ACC112 (cell line): ENCODE measurements at regions not wholly inside any gene's neighbourhood (a gene's known extent, or its start where the extent isn't known, plus 50 kb on each side); places are given as distances from the start of the nearest gene placed in this dataset.

Experiments used
- H2AFZ ChIP-seq: fragments of 200-600 bp; sonication (generic); one replicate; pipeline ENCODE4 v1.6.0; 2017; ENCODE audit warnings: antibody characterized with exemption, low read length; ENCODE audit not compliant: unreplicated experiment
- H3K27ac ChIP-seq: fragments of 200-600 bp; sonication (generic); 2 replicates; pipeline ENCODE4 v1.5.1; 2014; ENCODE audit warnings: low read depth, mild to moderate bottlenecking, antibody characterized with exemption, low read length, moderate library complexity
- H3K27me3 ChIP-seq: fragments of 200-600 bp; sonication (generic); 2 replicates; pipeline ENCODE4 v1.6.1; 2014; ENCODE audit warnings: mild to moderate bottlenecking, antibody characterized with exemption, low read length, moderate library complexity, mixed read lengths; ENCODE audit not compliant: insufficient read depth
- H3K36me3 ChIP-seq: fragments of 200-600 bp; sonication (generic); 2 replicates; pipeline ENCODE4 v1.6.1; 2016; ENCODE audit warnings: mild to moderate bottlenecking, antibody characterized with exemption, low read length, moderate library complexity, mixed read lengths; ENCODE audit not compliant: insufficient read depth
- H3K4me1 ChIP-seq: fragments of 200-600 bp; sonication (generic); one replicate; pipeline ENCODE4 v1.6.1; 2016; ENCODE audit warnings: low read length, mixed read lengths; ENCODE audit not compliant: insufficient read depth, unreplicated experiment, control insufficient read depth
- H3K4me3 ChIP-seq: fragments of 200-600 bp; sonication (generic); 2 replicates; pipeline ENCODE4 v1.5.1; 2014; ENCODE audit warnings: mild to moderate bottlenecking, low read depth, low read length
- H3K79me2 ChIP-seq: fragments of 200-600 bp; sonication (generic); one replicate; pipeline ENCODE4 v1.6.0; 2016; ENCODE audit warnings: low read length; ENCODE audit not compliant: control insufficient read depth, unreplicated experiment, insufficient read depth

GRCh38 chr5:164951570-164951969 lies 1446.2 kb downstream of the MAT2B start:
- no peaks in the 10 kb centered on the region for H3K27me3 ChIP-seq
- H3K4me1 ChIP-seq: no peaks in the 10 kb centered on the region
- no peaks in the 10 kb centered on the region for H3K79me2 ChIP-seq
- no peak overlapping the region for H3K27ac ChIP-seq
- H3K4me3 ChIP-seq: no peak overlapping the region
- no peak overlapping the region for H2AFZ ChIP-seq
- H3K36me3 ChIP-seq: no peaks in the 10 kb centered on the region

GRCh38 chr5:164958688-164959087 lies 1453.3 kb downstream of the MAT2B start:
- H3K4me3 ChIP-seq: no peak overlapping the region
- no peaks in the 10 kb centered on the region for H3K36me3 ChIP-seq
- no peak overlapping the region for H2AFZ ChIP-seq
- no peaks in the 10 kb centered on the region for H3K4me1 ChIP-seq
- no peaks in the 10 kb centered on the region for H3K27me3 ChIP-seq
- no peaks in the 10 kb centered on the region for H3K79me2 ChIP-seq
- no peak overlapping the region for H3K27ac ChIP-seq

GRCh38 chr5:164959761-164960160 lies 1454.3 kb downstream of the MAT2B start:
- no peaks in the 10 kb centered on the region for H3K4me1 ChIP-seq
- H3K79me2 ChIP-seq: no peaks in the 10 kb centered on the region
- no peaks in the 10 kb centered on the region for H3K36me3 ChIP-seq
- H2AFZ ChIP-seq: no peak overlapping the region
- no peak overlapping the region for H3K27ac ChIP-seq
- H3K27me3 ChIP-seq: no peaks in the 10 kb centered on the region
- H3K4me3 ChIP-seq: no peak overlapping the region

GRCh38 chr5:164962329-164962961 lies 1457.0 kb downstream of the MAT2B start:
- Histone ChIP-seq H3K4me3 (no peak overlapping the region), H3K27me3 (no peaks in the 10 kb centered on the region), H2AFZ (no peak overlapping the region), H3K4me1 (no peaks in the 10 kb centered on the region), H3K79me2 (no peaks in the 10 kb centered on the region), H3K27ac (no peak overlapping the region), H3K36me3 (no peaks in the 10 kb centered on the region)

- H3K36me3 ChIP-seq: no peaks in the 10 kb centered on the region
- H2AFZ ChIP-seq: no peak overlapping the region
- H3K4me1 ChIP-seq: no peaks in the 10 kb centered on the region
- H3K4me3 ChIP-seq: no peak overlapping the region
- H3K27ac ChIP-seq: no peak overlapping the region
- H3K27me3 ChIP-seq: no peaks in the 10 kb centered on the region
- H3K79me2 ChIP-seq: no peaks in the 10 kb centered on the region
Observed at GRCh38 chr5:164966611-164967010, 1461.2 kb downstream of the MAT2B start.

GRCh38 chr5:164967354-164967753 lies 1461.9 kb downstream of the MAT2B start:
- Histone ChIP-seq H2AFZ (no peak overlapping the region), H3K4me1 (no peaks in the 10 kb centered on the region), H3K36me3 (no peaks in the 10 kb centered on the region), H3K27ac (no peak overlapping the region), H3K79me2 (no peaks in the 10 kb centered on the region), H3K4me3 (no peak overlapping the region), H3K27me3 (no peaks in the 10 kb centered on the region)

GRCh38 chr5:164972973-164973372 lies 1467.6 kb downstream of the MAT2B start:
- H3K4me3 ChIP-seq: no peak overlapping the region

GRCh38 chr5:164975986-164976385 lies 1470.6 kb downstream of the MAT2B start:
- Histone ChIP-seq H3K4me1 (no peaks in the 10 kb centered on the region), H3K36me3 (no peaks in the 10 kb centered on the region), H3K79me2 (no peaks in the 10 kb centered on the region), H3K27me3 (no peaks in the 10 kb centered on the region), H3K4me3 (no peak overlapping the region), H3K27ac (no peak overlapping the region), H2AFZ (no peak overlapping the region)

More at GRCh38 chr5:164972973-164973372, 1467.6 kb downstream of the MAT2B start:
- Histone ChIP-seq H3K27me3 (no peaks in the 10 kb centered on the region), H3K79me2 (no peaks in the 10 kb centered on the region), H3K36me3 (no peaks in the 10 kb centered on the region), H2AFZ (no peak overlapping the region), H3K27ac (no peak overlapping the region), H3K4me1 (no peaks in the 10 kb centered on the region)

GRCh38 chr5:164980480-164980879 lies 1475.1 kb downstream of the MAT2B start:
- Histone ChIP-seq H3K4me1 (no peaks in the 10 kb centered on the region), H3K27me3 (no peaks in the 10 kb centered on the region), H2AFZ (no peak overlapping the region), H3K36me3 (no peaks in the 10 kb centered on the region), H3K79me2 (no peaks in the 10 kb centered on the region), H3K4me3 (no peak overlapping the region), H3K27ac (no peak overlapping the region)

GRCh38 chr5:164998142-164998541 lies 1492.7 kb downstream of the MAT2B start:
- Histone ChIP-seq H2AFZ (no peak overlapping the region), H3K4me3 (no peak overlapping the region), H3K27me3 (no peaks in the 10 kb centered on the region), H3K36me3 (no peaks in the 10 kb centered on the region), H3K27ac (no peak overlapping the region), H3K79me2 (no peaks in the 10 kb centered on the region), H3K4me1 (no peaks in the 10 kb centered on the region)

GRCh38 chr5:164998590-164998989 lies 1493.2 kb downstream of the MAT2B start:
- Histone ChIP-seq H3K27me3 (no peaks in the 10 kb centered on the region), H3K4me1 (no peaks in the 10 kb centered on the region), H3K27ac (no peak overlapping the region), H3K79me2 (no peaks in the 10 kb centered on the region), H3K4me3 (no peak overlapping the region), H2AFZ (no peak overlapping the region), H3K36me3 (no peaks in the 10 kb centered on the region)
